ENCODE measurements at regions not wholly inside any gene's neighbourhood (a gene's known extent, or its start where the extent isn't known, plus 50 kb on each side); places are given as distances from the start of the nearest gene placed in this dataset.

GRCh38 chr16:75908331-75909117 lies 182.2 kb upstream of the CPHXL start:
- WGBS, 2 donors, result 74 to 76% methylated on average over 10 of the region's 10 CpGs
- ATAC-seq, result no peak
- H3K4me1 ChIP-seq, result no peaks in the 10 kb centered on the region
- no peak overlapping the region for H3K4me3 ChIP-seq
- TF ChIP-seq CTCF (IDR thresholded peaks at IDR 0.05), result no peak
- no peaks in the 10 kb centered on the region for H3K9me3 ChIP-seq
- peaks cover 0 to under 1% (median 0%) of the 10 kb centered on the region in 7 donors for H3K27me3 ChIP-seq
- no peak for DNase-seq
- intact Hi-C loops (cut with DNase I), result no loop called here
- no peak overlapping the region for H3K27ac ChIP-seq
- no peaks in the 10 kb centered on the region for H3K36me3 ChIP-seq

GRCh38 chr16:75909746-75910145 lies 183.5 kb upstream of the CPHXL start:
- intact Hi-C loops (cut with DNase I), result no loop called here
- DNase-seq (no peak), ATAC-seq (no peak)
- Histone ChIP-seq H3K4me3 (no peak overlapping the region), H3K27ac (no peak overlapping the region), H3K4me1 (no peaks in the 10 kb centered on the region), H3K27me3 (peaks cover 0 to 6% (median 0%) of the 10 kb centered on the region in 7 donors), H3K9me3 (no peaks in the 10 kb centered on the region), H3K36me3 (no peaks in the 10 kb centered on the region)
- 65% methylated on average over 2 of the region's 2 CpGs for WGBS, 2 donors
- no peak for TF ChIP-seq CTCF (IDR thresholded peaks at IDR 0.05)

GRCh38 chr16:75911896-75912295 lies 185.6 kb upstream of the CPHXL start:
- ATAC-seq (no peak), DNase-seq (no peak)
- no peak overlapping the region for H3K27ac ChIP-seq
- H3K4me3 ChIP-seq, result no peak overlapping the region
- H3K27me3 ChIP-seq, result peaks cover 0 to 6% (median 0%) of the 10 kb centered on the region in 7 donors
- H3K9me3 ChIP-seq, result no peaks in the 10 kb centered on the region
- intact Hi-C loops (cut with DNase I), result no loop called here
- TF ChIP-seq CTCF (IDR thresholded peaks at IDR 0.05), result no peak
- no peaks in the 10 kb centered on the region for H3K36me3 ChIP-seq
- H3K4me1 ChIP-seq, result no peaks in the 10 kb centered on the region
- WGBS, 2 donors, result 84 to 88% methylated on average over 3 of the region's 3 CpGs

- Histone ChIP-seq H3K4me1 (no peaks in the 10 kb centered on the region), H3K27me3 (peaks cover 0 to 6% (median 0%) of the 10 kb centered on the region in 7 donors), H3K36me3 (no peaks in the 10 kb centered on the region), H3K9me3 (no peaks in the 10 kb centered on the region), H3K4me3 (no peak overlapping the region), H3K27ac (no peak overlapping the region)
- no peak for ATAC-seq
- no peak for DNase-seq
- intact Hi-C loops (cut with DNase I), result no loop called here
- 49 to 50% methylated on average over 1 of the region's 1 CpG for WGBS, 2 donors
- TF ChIP-seq CTCF (IDR thresholded peaks at IDR 0.05), result no peak
Measured at GRCh38 chr16:75913958-75914357, 187.7 kb upstream of the CPHXL start.
